ENCODE measurements at regions not wholly inside any gene's neighbourhood (a gene's known extent, or its start where the extent isn't known, plus 50 kb on each side); places are given as distances from the start of the nearest gene placed in this dataset.
A peak's percentile ranks its signal among the peaks of the same experiment; 100 is the strongest.
"Not testable (repeated sequence)": the region's sequence is repeated elsewhere in the genome, so short reads cannot be mapped to it uniquely, and the experiment has no call there.

DNA sequence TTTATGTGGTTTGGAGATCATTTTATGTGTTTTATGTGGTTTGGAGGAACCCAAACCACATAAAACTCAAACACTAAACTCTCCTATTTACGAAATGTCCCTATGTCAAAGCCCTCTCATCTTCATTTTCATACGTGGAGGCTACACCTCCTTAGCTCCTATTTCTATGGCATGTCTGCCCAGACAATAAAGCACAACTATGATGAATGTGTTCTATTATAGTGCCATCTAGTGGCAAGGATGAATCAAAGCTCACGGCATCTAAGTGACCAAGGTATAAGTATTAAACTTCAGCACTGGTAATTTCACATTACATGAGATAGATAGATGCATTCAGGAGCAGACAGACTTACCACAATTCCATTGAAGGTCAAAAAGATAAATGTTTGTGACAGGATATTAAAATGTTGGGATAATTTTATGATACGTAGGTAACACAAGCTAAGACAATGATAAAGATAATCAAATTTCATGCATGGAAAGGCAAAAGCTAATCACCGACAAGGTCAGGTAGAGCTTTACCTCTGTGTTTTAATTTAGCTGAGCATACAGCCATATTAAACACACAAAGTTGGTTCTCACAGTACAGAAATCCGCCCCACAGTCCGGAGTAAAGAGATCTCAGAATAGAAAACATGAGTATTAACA lies 130.6 kb upstream of the FHIT start:
- peak; percentile 37 for DNase-seq

DNA sequence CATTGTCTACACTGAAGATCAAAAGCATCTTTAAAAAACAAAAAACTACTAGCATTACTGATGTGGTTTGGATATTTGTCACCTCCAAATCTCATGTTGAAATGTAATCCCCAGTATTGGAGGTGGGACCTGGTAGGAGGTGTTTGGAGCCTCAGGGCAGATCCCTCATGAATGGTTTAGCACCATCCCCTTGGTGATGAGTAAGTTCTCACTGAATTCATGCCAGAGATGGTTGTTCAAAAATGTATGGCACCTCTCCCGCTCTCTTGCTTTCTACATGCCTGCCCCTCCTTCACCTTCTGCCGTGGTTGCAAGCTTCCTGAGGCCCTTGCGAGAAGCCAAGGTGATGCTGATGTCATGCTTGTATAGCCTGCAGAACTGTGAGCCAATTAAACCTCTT lies 136.6 kb upstream of the FHIT start:
- DNase-seq = no peak

DNA sequence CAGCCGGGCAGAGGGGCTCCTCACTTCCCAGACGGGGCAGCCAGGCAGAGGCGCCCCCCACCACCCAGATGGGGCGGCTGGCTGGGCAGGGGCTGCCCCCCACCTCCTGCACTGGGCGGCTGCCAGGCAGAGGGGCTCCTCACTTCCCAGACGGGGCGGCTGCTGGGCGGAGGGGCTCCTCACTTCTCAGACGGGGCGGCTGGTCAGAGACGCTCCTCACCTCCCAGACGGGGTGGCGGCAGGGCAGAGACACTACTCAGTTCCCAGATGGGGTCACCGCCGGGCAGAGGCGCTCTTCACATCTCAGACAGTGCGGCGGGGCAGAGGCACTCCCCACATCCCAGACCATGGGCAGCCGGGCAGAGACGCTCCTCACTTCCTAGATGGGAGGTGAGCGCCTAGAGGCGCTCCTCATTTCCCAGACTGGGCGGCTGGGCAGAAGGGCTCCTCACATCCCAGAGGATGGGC lies 142.3 kb upstream of the FHIT start:
- DNase-seq = not testable (repeated sequence)

DNA sequence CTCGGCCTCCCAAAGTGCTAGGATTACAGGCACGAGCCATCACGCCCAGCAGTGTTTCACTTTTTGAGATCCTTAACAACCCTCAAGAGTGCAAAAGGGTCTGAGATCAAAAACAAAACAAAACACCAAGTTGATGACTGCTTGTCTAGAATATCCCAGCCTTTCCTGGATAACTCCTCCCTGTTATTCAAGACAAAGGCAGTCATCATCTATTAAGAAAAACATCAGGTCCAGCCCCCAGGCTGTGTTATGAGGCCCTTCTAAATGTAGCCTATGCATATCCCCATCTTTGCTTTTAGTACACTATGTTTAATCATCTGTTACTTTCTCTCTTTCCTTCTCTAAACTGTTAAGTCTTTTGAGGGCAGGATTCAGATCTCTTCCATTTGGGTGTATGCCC lies 150.1 kb upstream of the FHIT start:
- DNase-seq = no peak

DNA sequence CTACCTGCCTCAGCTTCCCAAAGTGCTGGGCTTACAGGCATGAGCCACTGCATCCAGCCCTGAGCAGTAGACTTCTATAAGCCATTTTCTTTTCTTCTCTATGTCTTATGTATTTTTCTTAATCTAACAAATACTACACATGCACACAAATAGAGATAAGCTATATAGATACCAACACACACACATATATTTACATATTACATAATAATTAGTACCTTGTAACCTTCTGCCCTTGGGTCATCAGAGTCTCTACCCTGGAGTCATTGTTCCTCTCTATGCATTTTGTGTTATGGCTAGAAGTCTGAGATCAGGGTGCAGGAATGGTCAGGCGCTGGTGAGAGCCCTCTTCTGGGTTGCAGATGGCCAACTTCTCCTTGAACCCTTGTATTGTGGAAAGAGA lies 154.0 kb upstream of the PTPRG start:
- DNase-seq = no peak

DNA sequence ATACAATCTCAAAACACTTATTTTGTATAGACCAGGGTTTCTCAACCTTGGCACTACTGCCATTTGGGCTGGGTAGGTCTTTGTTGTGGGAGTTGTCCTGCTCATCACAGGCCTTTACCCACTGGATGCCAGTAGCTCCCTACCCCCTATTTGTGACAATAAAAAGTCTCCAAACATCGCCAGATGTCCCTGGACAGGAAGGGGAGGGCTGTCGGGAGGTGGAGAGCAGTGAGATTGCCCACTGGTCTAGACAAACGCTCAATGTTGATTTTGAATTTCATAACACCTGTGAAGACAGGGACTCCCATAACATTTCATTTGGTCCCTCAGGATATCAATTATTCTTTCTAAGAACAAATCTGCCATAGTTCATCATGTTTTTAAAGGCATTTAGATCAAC lies 151.7 kb upstream of the PTPRG start:
- no peak for DNase-seq

DNA sequence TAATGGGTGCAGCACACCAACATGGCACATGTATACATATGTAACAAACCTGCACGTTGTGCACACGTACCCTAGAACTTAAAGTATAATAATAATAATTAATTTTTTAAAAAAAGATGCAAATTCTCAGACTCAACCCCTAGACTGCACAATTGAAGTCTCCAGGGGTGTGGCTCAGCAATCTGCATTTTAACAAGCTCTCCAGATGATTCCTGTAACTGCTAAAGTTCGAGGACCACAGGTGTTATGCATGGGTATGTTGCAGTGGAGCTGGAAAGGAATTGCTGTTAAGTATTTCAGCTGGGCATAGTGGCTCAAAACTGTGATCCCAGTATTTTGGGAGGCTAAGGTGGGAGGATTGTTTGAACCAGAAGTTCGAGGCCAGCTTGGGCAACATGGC lies 151.0 kb upstream of the PTPRG start:
- not testable (repeated sequence) for DNase-seq

DNA sequence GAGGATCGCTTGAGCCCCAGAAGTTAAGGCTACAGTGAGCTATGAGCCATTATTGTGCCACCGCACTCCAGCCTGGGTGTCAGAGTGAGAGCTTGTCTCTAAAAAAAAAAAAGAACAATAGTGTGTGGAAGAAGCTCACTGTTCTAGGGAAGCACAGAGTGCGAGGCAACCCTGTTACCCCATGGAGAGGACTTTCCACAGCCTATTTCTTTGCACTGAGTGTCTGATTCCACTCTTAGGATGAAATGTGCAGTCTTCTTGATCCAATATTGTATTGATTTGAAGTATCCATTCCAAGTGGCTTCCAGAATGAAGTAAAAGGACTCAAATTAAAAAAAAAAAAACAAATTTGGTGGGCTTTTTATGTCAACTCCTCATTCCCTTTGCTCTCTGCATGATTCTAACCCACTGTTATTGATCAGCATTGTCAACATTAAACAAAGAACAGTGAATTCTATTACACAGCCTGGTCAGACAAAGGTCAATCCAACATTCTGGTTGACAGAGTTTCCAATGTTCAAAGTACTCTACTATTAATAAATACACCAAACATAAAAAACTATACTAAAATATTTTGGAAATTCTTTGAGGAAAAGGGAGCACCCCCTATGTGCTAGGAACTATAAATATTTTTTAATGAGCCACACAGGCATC lies 150.2 kb upstream of the PTPRG start:
- no peak for DNase-seq

DNA sequence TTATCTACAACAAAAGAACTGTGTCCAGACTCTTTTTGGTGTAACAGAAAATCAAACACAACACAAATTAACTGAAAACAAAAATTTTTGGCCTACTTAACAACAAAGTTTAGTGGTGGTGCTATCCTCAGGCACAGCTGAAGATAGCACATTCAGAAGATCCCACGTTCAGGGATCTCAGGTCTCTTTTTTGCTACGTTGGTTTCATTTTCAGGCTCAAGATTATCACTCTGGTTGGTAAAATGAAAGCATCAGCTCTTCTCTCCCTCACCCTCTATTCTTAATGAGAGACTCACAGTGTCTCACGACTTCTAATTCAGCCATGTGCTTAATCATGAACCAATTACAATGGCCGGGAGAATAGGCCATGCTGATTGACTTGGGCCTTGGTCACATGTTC lies 146.9 kb upstream of the PTPRG start:
- DNase-seq = no peak

DNA sequence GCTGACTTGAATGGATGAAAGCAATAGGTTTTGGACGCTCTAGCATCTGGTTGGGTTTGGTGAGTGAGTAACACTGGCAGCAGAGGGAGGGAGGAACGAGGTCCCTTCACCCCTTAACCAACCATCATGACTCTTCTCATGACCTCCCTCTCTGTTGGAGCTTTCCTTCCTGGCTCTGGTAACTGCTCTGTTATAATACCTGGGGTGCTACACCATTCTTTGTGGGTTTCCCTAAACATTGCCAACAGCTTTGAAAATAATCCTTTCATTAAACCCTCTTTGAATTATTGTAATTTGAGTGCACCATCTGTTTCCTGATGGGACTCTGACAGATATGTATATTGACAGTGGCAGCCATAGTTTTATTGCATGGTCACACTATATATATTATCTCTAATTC lies 146.2 kb upstream of the PTPRG start:
- DNase-seq = no peak

DNA sequence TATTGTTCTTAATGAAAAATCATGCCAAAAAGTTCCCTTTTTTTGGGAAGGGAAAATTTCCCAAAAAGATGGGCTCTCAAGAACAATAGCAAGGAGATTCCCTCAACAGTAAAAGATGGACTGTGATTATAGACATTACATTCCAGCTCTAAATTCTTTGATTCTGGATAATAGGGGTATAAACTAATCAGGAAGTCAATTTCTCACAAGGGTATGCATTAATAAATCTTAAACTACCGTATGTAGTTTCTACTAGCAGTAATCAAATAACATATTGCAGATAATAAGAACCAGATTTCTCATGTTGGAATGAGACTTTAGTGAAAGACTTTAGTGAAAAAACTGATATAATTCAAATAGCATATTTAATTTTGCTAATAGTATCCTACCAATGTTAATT lies 144.8 kb upstream of the PTPRG start:
- no peak for DNase-seq

DNA sequence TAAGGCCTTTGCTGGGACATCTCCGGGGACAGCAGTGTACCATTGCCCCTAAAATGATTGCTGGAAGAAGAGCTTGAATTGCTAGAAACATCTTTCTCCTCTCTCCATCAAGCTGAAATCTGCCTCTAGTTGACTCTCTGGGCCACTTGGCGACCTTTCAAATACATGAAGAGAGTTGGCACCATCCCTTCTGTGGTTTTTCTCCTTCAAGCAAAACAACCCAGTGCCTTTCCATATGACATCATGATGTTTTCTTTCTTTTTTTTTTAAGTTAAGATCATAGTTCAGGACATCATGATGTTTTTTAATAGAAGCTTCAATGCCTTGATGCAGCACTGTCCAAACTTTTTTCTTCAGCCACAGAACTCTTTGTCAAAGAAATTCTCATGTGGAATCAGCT lies 144.0 kb upstream of the PTPRG start:
- peak; percentile 50 for DNase-seq

DNA sequence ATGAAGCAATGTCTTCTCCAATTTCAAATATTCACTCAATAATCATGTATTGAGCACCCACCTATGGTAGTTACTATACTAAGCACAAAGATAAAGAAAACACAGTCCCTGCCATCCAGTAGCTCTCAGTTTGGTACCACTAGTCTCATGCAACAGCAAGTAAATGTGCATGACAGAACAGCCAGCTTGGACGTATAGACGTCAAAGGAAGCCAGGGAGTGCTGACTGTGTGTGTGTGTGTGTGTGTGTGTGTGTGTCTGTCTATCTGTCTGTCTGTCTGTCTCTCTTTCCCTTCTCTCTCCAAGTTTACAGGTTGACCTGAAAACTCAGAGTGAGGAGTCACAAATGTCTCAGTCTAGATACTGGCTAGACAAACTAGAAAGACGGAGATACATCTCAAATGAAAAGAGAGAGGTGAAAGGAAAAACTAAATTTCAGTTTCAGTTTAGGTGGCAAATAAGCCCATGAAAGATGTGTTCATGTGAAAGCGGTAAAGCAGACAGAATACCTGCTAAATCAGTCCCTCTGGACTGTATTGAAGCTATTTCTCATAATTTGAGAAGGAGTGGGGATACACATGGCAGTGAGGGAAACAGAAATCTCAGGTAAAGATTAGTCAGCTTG lies 141.1 kb upstream of the PTPRG start:
- DNase-seq = no peak

DNA sequence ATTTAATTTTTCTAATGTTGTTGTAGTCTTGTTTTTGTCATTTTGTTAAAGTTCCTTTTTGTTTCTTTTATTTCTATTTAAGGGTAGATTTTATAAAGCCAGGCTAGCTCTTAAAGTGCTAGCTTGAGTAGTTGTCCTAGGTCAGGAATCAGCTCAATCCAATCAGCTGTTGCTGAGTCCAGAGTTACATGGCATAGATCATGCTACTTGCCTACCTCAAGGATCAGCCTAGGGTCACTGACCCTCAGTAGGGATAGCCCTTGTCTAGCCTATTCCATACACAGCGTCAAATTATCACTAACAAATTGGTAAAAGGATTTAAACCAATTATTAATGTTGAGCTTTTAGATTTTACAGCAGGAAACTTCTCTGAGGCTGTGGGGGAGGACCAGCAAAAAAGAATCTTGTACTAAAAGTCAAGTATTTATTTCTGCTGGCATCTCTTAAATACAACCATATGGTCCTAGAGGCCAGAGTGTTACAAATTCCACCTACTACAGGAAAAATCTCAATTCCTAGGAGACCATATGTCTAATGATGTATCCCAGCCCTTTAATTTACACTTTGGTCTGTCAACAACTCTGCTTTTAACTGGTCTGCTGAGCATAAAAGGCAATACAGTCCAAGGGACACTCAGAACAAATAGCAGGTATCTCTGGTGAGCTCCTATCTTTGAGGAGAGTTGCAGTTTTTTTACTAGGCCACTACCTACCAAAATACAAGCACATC lies 138.3 kb upstream of the PTPRG start:
- DNase-seq = no peak

DNA sequence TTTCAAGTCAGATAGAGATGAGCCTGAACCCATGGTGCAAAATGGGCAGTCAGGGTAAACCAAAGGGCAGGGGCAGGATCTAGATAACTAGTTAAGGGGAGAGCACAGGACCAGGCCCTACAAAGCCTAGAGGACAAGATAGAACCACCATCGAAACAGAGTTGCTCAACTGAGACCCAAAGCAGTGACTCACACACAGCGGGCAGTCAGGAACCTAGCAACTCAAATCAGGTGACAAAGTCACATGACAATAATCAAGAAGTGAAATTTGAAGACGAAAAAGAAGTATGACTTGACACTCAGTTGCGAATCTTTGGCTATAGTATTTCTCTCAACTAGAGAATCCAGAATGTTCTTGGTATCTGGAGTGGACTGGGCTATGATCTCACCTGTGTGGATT lies 136.0 kb upstream of the PTPRG start:
- no peak for DNase-seq

DNA sequence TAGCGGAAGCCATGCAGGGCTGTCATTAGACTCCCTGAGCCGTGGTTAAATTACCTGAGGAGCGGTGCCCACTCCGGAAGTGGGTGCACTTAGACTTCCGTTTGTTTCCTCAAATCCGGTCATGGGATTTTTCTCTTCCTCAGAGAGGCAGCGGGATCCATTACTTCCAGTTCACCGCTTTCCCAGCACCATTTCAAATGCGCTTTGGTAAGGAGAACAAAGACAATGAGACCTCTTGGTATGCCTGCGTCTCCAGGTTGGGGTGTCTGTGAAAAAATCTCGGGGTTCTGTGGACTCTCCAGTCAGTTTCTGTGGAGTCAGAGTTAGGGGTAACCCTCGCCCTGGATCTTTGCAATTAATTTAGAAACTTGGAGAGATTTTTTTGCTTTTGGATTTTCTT lies 132.3 kb upstream of the PTPRG start:
- DNase-seq = no peak

DNA sequence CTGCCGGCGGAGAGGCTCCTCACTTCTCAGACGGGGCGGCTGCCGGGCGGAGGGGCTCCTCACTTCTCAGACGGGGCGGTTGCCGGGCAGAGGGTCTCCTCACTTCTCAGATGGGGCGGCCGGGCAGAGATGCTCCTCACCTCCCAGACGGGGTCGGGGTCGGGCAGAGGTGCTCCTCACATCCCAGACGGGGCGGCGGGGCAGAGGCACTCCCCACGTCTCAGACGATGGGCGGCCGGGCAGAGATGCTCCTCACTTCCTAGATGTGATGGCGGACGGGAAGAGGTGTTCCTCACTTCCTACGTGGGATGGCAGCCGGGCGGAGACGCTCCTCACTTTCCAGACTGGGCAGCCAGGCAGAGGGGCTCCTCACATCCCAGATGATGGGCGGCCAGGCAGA lies 126.5 kb upstream of the PTPRG start:
- not testable (repeated sequence) for DNase-seq

DNA sequence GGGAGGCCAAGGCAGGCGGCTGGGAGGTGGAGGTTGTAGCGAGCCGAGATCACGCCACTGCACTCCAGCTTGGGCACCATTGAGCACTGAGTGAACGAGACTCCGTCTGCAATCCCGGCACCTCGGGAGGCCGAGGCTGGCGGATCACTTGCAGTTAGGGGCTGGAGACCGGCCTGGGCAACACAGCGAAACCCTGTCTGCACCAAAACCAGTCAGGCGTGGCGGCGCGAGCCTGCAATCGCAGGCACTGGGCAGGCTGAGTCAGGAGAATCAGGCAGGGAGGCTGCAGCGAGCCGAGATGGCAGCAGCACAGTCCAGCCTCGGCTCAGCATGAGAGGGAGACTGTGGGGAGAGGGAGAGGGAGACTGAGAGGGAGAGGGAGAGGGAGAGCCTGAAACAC lies 126.0 kb upstream of the PTPRG start:
- not testable (repeated sequence) for DNase-seq

DNA sequence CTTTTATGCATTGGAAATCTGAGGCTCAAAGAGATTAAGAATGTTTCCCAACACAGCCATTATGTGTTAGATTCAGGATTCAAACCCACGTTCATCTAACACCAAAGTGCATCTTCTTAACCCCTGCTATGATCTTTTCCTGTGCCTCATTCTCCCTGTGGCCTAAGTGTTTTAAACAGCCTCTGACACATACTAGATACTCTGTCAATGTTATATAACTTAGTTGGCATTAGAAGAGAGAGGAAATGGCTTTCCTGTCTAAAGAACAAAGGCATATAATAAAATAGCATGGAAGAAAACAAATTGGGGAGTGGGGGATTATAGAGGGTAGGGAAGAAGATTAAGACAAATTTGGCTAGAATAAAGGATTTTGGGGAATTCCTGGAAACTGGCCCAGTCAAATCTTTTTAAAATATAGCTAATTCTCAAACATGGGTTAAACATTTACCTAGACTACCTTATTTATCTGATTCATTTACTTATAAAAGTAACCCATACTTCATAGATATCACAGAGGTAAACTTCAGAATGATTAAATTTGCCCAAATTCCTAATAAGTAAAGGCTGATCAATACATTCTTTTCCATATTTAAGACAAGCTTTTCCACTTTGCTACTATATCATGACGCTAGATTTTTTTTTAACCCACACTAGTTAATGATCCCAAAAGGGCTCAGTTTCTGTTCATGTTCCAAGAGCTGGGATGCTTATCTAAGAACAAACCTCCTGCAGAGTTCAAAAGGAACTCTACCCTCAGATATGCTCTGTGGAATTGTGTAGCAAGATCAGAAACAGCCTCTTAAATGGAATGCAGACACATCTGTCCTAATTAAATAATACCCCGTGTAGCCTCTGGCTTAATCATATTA lies 122.9 kb upstream of the PTPRG start:
- no peak for DNase-seq

DNA sequence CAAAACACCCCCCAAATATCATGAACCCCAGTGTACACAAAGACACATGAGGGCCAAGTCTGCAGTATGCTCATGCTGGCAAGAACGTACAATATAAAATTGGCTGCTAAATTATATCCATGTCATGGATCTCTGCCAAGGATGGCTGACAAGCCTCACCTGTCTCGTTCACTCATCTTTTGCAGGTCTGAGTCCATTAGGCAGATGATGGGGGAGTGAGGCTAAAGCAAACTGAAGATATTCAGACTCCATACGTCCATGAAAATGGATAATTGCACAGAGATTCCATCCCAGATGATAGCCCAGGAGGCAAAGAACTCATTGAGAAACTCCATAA lies 122.3 kb upstream of the PTPRG start:
- DNase-seq = no peak

DNA sequence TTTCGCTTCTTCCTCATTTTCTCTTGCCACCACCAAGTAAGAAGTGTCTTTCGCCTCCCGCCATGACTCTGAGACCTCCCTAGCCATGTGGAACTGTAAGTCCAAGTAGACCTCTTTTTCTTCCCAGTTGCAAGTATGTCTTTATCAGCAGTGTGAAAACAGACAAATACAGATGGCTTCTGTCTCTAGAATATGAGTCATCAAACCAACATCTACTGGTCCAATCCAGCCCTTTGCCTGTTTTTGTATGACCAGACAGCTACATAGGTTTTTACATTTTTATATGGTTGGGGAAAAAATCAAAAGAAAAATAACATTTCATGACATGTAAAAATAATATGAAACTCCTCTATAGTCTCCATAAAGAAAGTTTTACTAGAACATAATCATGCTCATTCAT lies 118.7 kb upstream of the PTPRG start:
- peak; percentile 45 for DNase-seq

DNA sequence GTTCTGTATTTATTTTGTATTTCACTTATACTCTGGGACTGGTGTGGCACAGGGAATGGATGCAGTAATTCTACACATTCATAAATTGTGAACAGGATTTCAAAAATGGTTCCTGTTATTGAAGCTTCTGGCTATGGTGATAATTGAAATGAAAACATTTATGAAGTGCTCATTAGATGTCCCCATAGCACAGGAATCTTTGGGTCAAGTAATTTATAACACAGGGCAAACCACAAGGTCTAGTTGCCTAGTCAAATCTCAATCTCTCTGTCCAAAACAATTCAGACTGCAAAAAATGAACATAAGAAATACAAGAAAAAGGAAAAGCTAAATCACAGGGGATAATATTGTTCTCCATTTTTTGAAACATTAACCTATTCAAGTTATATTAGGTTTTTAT lies 117.5 kb upstream of the PTPRG start:
- DNase-seq = peak; percentile 8

DNA sequence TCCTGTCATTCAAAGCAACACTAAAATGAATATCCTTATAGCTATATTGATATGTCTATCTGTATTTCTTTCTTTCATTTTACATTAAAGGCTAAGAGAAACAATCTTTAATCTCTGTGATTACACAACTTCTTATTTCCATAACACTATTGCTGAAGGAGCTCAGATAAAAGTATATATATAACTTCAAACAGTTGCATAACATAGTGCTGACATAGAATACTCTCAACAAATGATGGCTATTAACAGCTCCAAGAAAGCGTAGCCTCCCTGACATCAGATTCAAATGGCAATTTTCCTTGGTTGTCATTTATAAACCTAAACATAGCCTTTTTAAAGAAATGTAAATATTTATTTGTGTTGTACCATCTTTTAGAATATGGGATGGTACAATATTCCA lies 116.6 kb upstream of the PTPRG start:
- no peak for DNase-seq
